NCI-H748 (cell line): ENCODE measurements at regions not wholly inside any gene's neighbourhood (a gene's known extent, or its start where the extent isn't known, plus 50 kb on each side); places are given as distances from the start of the nearest gene placed in this dataset.

Experiments
- DNase-seq: peaks from one replicate; lab custom pipeline; 2025; ENCODE audit not compliant: unreplicated experiment; lab: John Stamatoyannopoulos, UW

DNA sequence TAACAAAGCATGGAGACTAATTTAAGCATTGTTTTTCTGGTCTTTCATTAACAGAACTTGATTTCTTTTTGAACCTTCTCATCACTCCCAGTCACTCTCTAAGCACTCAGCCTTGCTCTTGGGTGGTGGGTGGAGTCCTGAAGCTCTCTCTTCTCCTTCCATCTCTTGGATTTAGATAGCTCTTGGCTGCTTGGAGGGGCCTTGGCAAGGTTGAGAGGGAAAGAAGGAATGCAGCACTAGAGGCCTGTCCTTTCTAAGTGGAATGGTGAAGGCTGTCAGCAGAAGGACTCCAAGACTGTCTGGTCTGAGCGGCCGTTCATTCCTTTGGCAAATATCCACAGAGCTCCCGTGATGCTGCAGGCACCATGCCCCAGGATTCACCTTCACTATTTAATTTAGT, 168.6 kb upstream of the E2F8 start:
- no peak for DNase-seq

DNA sequence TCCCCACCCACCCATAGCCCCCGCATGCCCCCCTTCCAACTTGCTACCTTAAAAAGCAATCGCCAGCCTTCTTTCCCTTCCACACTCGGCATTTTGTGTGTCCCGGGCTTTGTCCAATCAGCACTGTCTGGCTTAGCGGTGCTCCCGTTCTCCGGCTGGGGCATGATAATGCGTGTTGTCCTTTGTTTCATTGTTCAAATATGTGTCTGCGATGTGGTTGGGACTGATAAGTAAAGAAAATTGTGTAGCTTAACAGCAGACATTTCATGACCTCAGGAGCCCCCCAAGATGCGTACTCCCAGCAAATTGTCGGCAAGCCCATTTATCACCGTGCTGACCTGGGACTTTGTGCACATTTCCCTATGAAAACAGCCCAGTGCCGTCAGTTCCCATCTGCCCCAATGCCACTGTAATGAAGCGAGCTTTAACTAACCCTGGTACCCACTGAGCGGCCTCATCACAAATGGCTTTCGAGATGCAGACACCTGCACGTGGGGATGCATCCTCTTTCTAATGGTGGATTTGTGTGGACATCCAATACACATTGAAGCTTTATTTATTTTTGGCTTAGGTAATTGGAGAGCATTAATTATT, 167.0 kb upstream of the E2F8 start:
- DNase-seq: peak; percentile 65

DNA sequence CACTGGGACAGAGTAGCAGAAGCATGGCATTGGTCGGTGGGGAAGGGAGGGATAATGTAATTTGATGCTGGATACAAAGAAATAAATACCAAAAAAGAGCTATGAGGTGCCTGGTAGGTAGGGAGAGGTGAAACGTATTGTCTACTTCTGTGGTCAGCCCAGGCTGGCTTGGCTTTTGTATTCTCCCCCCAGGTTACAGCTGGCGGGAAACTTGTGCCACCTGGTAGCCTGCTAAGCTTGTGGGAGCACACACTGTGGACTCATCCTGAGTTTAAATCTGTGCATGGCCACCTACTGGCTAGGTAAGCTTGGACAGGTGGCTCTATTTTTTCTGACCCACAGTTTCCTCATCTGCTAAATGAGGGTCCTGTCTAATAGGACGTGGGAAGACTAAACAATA, 165.2 kb upstream of the E2F8 start:
- DNase-seq: peak; percentile 45

DNA sequence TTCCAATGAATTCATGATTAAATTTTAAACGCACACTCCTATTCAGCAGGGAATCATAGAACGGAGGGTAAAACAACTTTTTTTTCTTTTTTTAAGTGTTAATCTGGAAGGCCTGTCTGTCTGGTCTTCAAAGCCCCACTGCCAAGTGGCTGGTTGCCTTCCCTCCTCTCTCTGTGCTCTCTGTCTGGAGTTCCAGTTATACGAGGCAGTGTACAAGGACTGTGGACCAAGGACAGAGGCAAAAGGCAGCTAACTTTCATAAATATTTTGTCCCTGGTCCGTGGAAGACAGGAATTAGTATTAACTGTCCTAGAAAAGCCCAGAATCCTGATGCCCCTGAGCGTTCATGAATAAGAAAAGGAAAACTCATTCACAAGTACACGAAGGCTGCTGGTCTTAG, 164.0 kb upstream of the E2F8 start:
- DNase-seq: no peak

DNA sequence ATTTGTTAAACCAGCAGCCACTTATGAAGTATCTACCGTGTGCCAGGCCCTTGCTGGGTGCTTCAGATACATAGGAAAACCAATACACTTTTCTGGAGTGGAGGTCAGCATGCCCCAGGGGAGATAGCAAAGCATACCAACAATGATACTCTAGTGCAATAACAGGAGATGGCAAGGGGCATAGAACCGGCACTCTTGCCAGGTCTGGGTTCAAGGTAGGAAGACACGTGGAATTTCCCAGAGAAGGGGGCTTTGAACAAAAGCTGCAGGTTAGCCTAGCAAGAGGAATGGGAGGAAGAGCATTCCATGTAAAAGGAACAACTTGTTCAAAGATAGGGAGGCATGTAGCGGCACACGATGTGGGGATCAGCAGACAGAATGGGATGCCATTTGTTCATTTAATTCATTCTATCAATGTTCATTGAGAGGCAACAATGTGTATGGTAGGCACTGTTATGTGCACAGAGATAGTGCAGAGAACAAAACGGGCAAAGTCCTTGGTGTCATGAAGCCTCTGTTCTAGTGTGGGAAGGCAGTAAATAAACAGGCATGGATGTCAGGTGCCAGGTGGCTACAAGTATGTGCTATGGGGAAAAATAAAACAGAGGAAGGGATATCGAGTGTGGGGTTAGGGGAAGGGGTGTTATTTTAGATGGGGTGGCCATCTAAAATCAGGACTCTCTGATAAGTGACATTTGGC, 162.6 kb upstream of the E2F8 start:
- no peak for DNase-seq

DNA sequence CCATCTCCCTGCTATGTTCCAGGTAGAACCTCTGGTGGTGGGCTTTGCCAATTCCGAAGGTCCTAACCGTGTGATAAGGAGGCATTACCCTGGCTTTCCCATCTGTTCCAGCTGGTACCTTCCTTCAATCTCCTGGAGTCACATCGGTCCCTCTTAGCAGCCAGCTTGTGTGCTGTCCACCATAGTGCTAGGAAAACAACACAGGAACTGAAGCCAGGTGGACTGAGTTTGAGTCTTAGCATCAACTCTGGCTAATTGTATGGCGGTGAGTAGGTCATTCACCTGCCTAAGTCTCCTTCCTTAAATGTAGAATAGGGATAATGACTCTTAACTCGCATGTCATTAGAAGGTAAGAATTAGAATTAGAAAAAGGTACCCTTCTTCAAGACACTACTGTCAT, 159.6 kb upstream of the E2F8 start:
- DNase-seq: no peak

DNA sequence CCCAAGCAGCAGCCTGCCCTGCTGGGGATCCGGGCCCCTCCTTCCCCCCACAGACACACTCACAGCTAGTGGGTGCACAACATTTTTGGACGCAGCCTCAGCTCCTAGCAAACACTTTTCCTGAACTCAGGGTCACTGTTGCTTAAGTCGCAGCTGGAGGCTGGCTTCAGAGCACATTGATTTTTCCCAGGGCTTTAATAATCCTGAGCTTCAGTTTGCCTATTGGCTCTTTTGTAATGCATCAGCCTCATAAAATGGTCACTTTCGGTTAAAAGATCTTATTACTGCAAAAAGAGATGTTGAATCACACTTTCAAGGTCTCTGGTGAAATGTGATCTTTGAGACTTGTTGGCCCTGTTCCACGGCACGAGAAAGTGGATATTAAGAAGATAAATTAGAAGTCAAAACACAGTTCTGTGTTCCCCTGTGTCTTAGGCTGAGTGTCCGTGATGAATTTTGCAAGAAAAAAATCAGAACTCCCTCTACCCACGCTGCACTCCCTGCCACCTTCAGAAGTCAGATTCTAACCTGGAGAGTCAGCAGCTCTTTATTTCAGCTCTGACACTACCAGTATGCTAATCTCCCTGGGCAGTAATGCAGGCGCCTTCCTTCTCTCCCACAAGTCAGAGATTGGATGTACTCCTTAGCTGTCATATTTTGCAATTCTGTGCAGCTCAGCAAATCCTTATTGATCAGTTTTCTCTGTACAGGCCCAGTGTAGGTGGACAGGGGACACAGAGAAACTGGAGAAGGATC, 158.2 kb upstream of the E2F8 start:
- DNase-seq: no peak

DNA sequence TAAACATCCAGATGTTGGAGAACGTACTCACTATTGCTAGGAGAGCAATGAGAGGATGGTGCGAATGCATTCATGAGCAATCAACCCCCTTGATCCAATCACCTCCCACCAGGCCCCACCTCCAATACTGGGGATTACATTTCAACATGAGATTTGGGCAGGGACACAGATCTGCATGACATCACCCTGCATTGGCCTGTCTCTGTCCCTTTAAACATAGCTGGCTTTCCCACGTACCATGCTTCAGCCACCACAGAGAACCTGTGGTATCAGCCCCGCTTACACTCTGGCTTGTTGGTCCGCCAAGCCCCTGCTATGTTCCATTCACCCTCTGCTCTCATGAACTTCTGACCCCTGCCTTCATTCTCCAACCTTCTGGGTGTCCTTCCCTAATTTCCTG, 157.5 kb upstream of the E2F8 start:
- DNase-seq: no peak

DNA sequence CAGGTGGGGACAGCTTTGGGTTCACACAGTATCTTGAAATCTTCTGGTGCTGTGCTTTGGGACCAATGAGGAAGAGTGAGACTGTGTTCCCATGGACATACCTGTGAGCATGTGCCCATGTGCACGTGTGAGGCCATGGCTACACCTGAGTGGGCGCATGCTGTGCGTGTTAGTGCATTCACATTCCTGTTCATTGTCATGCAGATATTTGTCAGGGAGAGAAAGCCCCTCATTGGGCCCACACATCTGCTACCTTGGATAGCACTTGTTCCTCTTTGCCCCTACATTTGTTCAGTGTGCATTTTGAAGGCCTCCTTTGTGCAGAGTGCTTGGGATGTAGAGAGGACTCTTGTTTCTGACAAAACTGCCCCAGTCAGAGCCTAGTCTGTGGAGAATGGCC, 154.3 kb upstream of the E2F8 start:
- no peak for DNase-seq

DNA sequence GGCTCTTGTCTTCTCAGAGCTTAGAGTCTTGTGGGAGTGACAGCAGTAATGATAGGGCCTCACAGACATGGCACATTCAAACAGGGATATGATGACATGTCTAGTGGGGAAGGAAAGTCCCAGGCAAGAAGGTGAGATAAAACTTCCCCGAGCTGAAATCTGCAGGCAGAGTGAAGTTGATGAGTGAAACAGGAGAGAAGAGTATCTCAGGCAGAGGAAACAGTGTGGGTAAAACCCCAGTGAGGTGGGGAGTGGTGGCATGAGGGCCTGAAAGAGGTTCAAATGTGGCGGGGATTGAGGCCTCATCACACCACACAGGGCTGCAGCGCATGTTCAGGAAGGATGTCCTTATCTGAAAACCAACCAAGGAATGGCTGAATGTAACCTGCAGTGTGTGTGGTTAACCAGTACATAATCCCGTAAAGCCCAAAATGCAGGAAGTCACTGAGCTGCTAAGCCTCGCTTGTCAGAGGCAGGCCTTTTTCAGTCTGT, 153.8 kb upstream of the E2F8 start:
- no peak for DNase-seq

DNA sequence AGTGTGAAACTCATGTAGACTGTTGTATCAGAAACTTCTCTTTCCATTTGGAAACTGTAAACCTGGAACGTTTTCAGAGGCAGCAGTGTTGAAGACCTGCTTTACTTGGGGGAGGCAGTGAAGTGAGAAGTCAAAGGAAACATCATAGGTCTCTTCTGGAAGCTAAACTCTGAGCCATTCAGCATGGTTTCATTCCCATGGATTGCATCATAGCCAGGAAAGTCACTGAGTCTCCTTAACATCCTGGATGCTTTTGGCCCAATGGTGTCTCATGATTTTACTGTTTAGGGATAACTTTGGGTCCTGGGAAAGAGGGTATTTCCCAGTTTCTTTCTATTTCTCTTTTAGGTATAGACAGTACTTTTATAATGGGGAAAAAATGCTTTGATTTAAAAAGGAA, 153.2 kb upstream of the E2F8 start:
- no peak for DNase-seq

DNA sequence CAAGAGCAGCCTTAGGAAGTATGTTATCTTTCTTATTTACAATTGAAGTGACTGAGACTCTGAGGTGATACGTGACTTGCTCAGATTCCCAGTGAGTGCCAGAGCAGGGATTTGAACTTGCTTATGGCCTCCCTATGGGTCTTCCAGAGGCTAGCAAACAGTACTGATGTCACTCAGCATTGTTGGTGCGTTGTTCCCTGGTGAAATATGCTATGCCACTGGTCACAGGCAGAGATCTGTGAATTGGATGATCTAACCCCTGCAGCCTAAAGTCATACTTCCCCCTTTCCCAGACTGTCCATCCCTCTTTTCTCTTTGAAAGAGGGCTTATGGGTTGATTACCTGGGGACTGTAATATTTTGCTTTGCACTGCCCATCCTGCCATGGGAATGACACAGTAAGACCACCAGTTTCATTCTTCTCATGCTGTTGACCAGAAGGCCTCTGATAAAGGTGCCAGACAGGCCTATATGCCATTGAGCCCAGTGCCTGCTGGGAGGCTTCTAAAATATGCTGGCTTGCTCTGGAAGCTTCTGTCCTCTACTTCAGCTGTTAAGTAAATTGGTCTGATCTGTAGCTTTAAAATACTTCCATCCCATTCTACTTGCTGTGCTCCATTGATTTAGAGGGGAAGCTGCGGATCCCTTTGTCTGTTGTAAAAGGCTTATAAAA, 152.2 kb upstream of the E2F8 start:
- DNase-seq: no peak

DNA sequence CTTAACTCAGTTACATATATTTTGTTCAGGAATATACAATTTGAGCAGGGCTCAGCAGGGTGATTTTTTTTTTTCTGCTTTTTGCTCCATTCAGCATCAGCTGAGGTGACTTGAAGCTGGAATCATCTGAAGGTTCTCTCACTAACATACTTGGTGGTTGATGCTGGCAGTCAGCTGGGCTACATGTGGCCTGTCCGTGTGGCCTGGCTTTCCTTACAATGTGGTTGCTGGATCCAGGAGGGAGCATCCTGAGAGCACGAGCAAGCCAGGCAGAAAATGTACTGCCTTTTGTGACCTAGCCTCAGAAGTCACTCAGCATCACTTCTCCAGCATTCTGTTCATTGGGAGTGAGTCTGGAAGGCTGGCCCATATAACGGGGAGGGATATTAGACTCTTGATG, 151.6 kb upstream of the E2F8 start:
- no peak for DNase-seq

DNA sequence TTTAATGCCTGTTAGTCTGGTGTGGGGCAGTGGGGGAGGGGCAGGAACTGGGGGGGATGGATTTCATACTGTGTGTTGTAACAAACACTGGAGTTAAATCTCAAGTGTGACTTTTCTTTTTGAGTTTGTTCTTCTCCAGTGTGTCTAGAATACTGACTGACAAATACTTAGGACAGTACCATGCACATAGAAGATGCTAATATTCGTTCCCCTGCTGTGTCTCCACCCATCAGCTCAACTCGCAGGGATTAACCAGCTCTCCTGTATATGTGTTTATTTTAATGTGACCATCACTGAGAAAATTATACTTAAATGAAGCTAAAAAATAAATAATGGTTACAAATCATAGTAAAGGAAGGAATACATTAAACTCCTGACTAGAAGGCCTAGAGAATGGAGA, 150.9 kb upstream of the E2F8 start:
- DNase-seq: no peak

DNA sequence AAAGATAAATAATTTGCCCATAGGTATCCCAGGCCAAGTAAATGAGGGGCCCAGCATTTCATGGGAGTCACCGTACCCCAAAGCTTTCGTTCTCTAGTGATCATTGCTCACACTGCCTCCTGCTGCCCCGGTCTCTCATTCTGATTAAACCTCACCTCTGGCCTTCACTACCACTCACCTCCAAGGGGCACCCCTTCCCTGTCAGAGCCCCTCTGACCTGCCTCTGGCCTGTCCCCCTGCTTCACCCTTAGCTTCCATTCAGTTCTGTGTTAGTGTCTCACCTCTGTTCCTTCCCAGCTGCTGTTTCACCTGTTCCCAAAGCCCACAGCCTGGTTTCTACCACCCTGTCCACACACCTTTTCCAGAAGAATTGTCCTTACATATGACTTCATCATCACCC, 150.3 kb upstream of the E2F8 start:
- no peak for DNase-seq

DNA sequence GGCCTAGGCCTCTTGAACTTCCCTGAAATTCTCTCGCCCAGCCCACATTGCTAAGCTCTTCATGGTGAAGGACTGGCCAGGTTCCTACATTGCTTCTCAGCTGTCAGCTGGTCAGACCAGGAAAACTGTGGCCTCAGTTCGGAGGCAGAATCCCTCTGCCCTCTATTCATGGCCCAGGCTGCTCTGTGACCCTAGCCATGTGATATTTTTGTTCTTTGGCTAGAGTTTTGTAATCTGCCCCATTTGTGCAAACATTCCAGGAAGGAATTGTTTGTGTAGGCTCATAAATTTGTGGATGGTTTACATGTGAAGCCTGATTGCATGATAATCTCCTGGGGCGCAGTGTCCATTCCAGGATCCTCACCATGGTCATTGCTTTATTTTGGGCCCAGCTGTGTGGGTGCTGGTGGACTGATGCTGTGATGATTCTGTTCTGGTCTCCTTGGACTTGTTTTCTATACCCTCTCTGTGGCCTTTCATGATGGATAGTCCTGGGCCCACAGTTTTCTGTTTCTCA, 149.1 kb upstream of the E2F8 start:
- no peak for DNase-seq

DNA sequence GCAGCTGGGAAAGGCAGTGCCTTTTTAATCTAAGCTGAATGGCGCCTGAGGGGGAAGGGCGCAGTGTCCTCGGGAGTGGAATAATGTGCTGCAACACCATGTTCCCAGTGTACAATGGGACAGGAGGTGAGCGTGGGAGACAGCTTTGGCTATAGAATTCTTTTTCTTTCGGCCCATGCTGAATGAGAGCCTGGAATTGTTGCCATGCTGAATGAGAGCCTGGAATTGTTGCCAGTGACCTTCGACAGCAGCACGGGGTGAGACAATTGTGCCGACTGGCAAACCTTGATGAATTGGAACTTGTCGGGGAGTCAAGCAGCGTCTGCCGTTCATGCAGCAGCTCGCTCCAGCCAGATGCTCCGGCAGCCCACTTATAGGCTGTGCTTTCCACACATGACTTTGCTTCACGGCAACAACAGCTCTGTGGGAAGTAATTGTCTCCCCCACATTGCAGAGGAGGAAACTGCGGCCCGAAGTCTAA, 141.4 kb upstream of the E2F8 start:
- DNase-seq: no peak

DNA sequence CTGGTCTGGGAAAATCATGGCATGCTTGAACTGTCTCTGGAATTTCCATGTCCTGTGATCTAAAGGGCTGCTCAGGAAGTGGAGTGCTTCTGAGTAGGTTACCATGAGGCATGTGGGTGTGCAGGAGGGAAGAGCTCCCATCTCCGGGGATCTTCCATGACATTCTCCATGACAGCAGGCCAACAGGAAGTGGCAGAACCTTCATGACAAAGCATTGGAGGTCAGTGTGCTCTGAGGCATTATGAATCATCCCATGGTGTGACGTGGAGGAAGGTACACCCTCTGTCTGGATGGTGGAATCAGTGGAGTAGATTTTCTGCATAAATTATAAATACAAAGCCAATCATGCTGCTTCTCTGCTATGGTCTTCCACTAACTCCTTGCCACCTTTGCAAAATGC, 139.6 kb upstream of the E2F8 start:
- no peak for DNase-seq

DNA sequence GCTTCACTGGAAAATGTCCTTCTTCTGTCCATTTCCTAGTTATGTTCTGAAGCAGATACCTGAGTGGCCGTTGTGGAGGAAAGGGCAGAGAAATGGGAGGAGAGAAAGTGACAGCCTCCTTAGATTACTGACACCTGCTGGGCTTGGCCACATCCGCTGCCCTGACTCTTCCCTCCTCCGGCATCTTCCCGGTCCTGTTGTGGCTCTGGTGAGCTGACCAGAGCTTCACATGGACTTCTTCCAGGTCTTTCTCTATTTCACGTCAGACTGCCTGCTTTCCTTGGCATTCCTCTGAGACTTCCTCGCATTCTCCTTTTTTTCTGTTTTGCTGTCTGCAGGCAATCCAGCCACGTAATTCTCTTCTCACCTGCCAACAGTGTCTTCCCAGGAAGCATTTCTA, 138.7 kb upstream of the E2F8 start:
- no peak for DNase-seq

DNA sequence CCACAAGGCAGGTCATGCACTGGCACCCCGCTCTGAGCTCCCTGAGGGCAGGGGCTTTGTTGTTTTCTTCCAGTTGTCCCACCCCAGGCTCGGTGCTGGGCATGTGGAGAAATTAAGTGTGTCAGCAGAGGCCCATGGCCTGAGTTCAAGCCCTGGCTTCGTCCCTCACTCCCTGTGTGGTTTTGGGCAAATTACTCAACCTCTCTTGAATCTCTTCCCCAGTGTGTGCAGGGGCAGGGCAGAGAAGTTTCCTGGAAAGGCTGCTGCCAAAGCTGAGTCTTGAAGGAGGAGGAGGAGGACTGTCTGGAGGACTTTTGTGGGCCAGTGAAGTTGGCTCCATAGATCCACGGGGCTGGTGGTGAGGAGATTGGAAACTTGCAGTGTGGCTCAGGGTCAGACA, 138.1 kb upstream of the E2F8 start:
- no peak for DNase-seq

DNA sequence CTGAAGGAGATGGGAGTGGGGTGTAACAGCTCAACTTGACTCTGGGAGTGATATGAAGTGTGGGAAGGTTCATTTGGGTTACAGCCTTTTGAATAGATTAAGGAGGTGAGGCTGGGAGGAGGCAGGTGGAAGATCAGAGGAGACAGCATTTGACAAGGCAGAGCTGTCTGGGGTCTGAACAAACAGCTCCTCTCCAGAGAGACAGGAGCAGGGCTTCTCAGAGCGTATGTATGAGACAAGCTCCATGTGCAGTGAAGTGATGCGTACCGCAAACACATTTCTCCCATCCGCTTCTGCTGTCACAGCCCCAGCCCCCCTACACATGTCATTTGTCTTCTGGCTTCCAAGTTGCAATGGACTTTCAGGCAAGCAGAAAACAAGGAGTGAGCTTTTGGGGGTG, 137.1 kb upstream of the E2F8 start:
- DNase-seq: no peak
